ENCODE measurements at regions not wholly inside any gene's neighbourhood (a gene's known extent, or its start where the extent isn't known, plus 50 kb on each side); places are given as distances from the start of the nearest gene placed in this dataset.
A peak's percentile ranks its signal among the peaks of the same experiment; 100 is the strongest.

- H3K4me3 ChIP-seq (ENCODE audit: low read depth, low read length): no peak overlapping the region
- CTCF ChIA-PET: no interaction called here
- DNase-seq (ENCODE audit: low read depth, low spot score): no peak
- POLR2A ChIA-PET: no interaction called here
- no peak for TF ChIP-seq CTCF (IDR thresholded peaks at IDR 0.05; ENCODE audit: insufficient read depth, low read length, missing control alignments)
These were observed 53.8 kb upstream of the TCF7L2 start for GRCh38 chr10:112896273-112896672.

GRCh38 chr10:112896722-112897121 is 53.3 kb upstream of the TCF7L2 start:
- DNase-seq (ENCODE audit: low read depth, low spot score): no peak
- POLR2A ChIA-PET: no interaction called here
- H3K4me3 ChIP-seq (ENCODE audit: low read depth, low read length): no peak overlapping the region
- no peak for TF ChIP-seq CTCF (IDR thresholded peaks at IDR 0.05; ENCODE audit: insufficient read depth, low read length, missing control alignments)
- CTCF ChIA-PET: no interaction called here

GRCh38 chr10:112898540-112899390 is 51.3 kb upstream of the TCF7L2 start:
- no peak for TF ChIP-seq CTCF (IDR thresholded peaks at IDR 0.05; ENCODE audit: insufficient read depth, low read length, missing control alignments)
- H3K4me3 ChIP-seq (ENCODE audit: low read depth, low read length): peak overlapping the region; percentile 25; the same call in 1 of the 2 replicates
- ChIA-PET CTCF (interaction anchor here (1.3 kb wide), 1 partner anchor 17 kb away, joined by 4 read pairs; no protein-coding TSS in a partner anchor), POLR2A (interaction anchor here (0.6 kb wide), 1 partner anchor 19 kb away, joined by 3 read pairs; no protein-coding TSS in a partner anchor)
- no peak for DNase-seq (ENCODE audit: low read depth, low spot score)

GRCh38 chr10:112899391-112900065 is 50.5 kb upstream of the TCF7L2 start:
- no peak for DNase-seq (ENCODE audit: low read depth, low spot score)
- ChIA-PET CTCF (no interaction called here), POLR2A (interaction anchor here (0.6 kb wide), 1 partner anchor 160 kb away, joined by 3 read pairs; no protein-coding TSS in a partner anchor)
- no peak overlapping the region for H3K4me3 ChIP-seq (ENCODE audit: low read depth, low read length)
- TF ChIP-seq CTCF (IDR thresholded peaks at IDR 0.05; ENCODE audit: insufficient read depth, low read length, missing control alignments): no peak
